Colonic mucosa (tissue), 4 donors: ENCODE measurements at regions not wholly inside any gene's neighbourhood (a gene's known extent, or its start where the extent isn't known, plus 50 kb on each side); places are given as distances from the start of the nearest gene placed in this dataset.
"Not testable (repeated sequence)": the region's sequence is repeated elsewhere in the genome, so short reads cannot be mapped to it uniquely, and the experiment has no call there.

Source experiments
- DNase-seq: peaks from one replicate; pipeline ENCODE4 v3.0.0-alpha.2; 2020
- H3K27ac ChIP-seq: fragments of 200-600 bp; one replicate; pipeline ENCODE4 v1.8.0; 2021
- H3K27me3 ChIP-seq: fragments of 200-600 bp; one replicate; pipeline ENCODE4 v1.8.0; 2021
- H3K36me3 ChIP-seq: fragments of 200-600 bp; one replicate; pipeline ENCODE4 v1.8.0; 2021
- H3K4me1 ChIP-seq: fragments of 200-600 bp; one replicate; pipeline ENCODE4 v1.8.0; 2021; ENCODE audit warnings: mild to moderate bottlenecking
- H3K4me3 ChIP-seq: fragments of 200-600 bp; one replicate; pipeline ENCODE4 v1.8.0; 2021
- H3K9ac ChIP-seq, 2 donors: one replicate each; pipeline ENCODE4 v1.7.0; 2013; ENCODE audit warnings: control low read depth in 2 of 2, low read depth in 2 of 2, low read length in 2 of 2
- H3K9me3 ChIP-seq: fragments of 200-600 bp; one replicate; pipeline ENCODE4 v1.8.0; 2021
- intact Hi-C: fragments of 100-400 bp; cut with DNase I; formaldehyde crosslinking; loops from one replicate; pipeline ENCODE4 v1.14.1; 2022
- TF ChIP-seq, protein P1 (sequence below): fragments of 200-600 bp; IDR thresholded peaks from one replicate; pipeline ENCODE4 v1.8.0; 2022; ENCODE audit warnings: antibody characterized with exemption, mild to moderate bottlenecking
- donor health status: healthy.
- donor health status: DM: no; HTN: no; CAD: no.
- donor health status: DM: no; HTN: no; CAD: no.

GRCh38 chr4:188658958-188659522 is 519.8 kb downstream of the TRIML1 start:
- Histone ChIP-seq H3K4me1 (no peaks in the 10 kb centered on the region), H3K9me3 (no peaks in the 10 kb centered on the region), H3K4me3 (no peak overlapping the region), H3K27me3 (no peaks in the 10 kb centered on the region), H3K36me3 (no peaks in the 10 kb centered on the region), H3K9ac (no peak overlapping the region), H3K27ac (no peak overlapping the region)
- DNase-seq: no peak
- intact Hi-C loops: no loop called here
- TF ChIP-seq, protein P1, sequence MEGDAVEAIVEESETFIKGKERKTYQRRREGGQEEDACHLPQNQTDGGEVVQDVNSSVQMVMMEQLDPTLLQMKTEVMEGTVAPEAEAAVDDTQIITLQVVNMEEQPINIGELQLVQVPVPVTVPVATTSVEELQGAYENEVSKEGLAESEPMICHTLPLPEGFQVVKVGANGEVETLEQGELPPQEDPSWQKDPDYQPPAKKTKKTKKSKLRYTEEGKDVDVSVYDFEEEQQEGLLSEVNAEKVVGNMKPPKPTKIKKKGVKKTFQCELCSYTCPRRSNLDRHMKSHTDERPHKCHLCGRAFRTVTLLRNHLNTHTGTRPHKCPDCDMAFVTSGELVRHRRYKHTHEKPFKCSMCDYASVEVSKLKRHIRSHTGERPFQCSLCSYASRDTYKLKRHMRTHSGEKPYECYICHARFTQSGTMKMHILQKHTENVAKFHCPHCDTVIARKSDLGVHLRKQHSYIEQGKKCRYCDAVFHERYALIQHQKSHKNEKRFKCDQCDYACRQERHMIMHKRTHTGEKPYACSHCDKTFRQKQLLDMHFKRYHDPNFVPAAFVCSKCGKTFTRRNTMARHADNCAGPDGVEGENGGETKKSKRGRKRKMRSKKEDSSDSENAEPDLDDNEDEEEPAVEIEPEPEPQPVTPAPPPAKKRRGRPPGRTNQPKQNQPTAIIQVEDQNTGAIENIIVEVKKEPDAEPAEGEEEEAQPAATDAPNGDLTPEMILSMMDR: no peak

- intact Hi-C loops: no loop called here
- TF ChIP-seq, protein P1: no peak
- Histone ChIP-seq H3K9ac (no peak overlapping the region), H3K27ac (no peak overlapping the region), H3K36me3 (no peaks in the 10 kb centered on the region), H3K4me1 (no peaks in the 10 kb centered on the region), H3K27me3 (no peaks in the 10 kb centered on the region), H3K4me3 (no peak overlapping the region), H3K9me3 (no peaks in the 10 kb centered on the region)
- DNase-seq: no peak
Measured at GRCh38 chr4:188660796-188661195, 521.6 kb downstream of the TRIML1 start.

- DNase-seq: no peak
- no peaks in the 10 kb centered on the region for H3K36me3 ChIP-seq
- no peak overlapping the region for H3K4me3 ChIP-seq
- H3K27ac ChIP-seq: no peak overlapping the region
- TF ChIP-seq, protein P1: no peak
- no peaks in the 10 kb centered on the region for H3K9me3 ChIP-seq
- H3K9ac ChIP-seq: no peak overlapping the region
- intact Hi-C loops: no loop called here
- H3K4me1 ChIP-seq: no peaks in the 10 kb centered on the region
- H3K27me3 ChIP-seq: no peaks in the 10 kb centered on the region
Measured at GRCh38 chr4:188661502-188661901, 522.3 kb downstream of the TRIML1 start.

GRCh38 chr4:188663369-188663768 is 524.1 kb downstream of the TRIML1 start:
- TF ChIP-seq, protein P1: no peak
- Histone ChIP-seq H3K9ac (no peak overlapping the region), H3K4me3 (no peak overlapping the region), H3K9me3 (no peaks in the 10 kb centered on the region), H3K27me3 (no peaks in the 10 kb centered on the region), H3K36me3 (no peaks in the 10 kb centered on the region), H3K4me1 (no peaks in the 10 kb centered on the region), H3K27ac (no peak overlapping the region)
- no peak for DNase-seq
- intact Hi-C loops: no loop called here

- intact Hi-C loops: loop anchor here (5.0 kb wide), 1 partner anchor 573 kb away; no protein-coding TSS in a partner anchor
- TF ChIP-seq, protein P1: no peak
- no peak overlapping the region for H3K4me3 ChIP-seq
- DNase-seq: no peak
- no peaks in the 10 kb centered on the region for H3K36me3 ChIP-seq
- H3K27me3 ChIP-seq: no peaks in the 10 kb centered on the region
- no peak overlapping the region for H3K9ac ChIP-seq
- H3K27ac ChIP-seq: no peak overlapping the region
- H3K4me1 ChIP-seq: no peaks in the 10 kb centered on the region
- no peaks in the 10 kb centered on the region for H3K9me3 ChIP-seq
Measured at GRCh38 chr4:188665491-188666457, 526.5 kb downstream of the TRIML1 start.

GRCh38 chr4:188678691-188679090 is 539.5 kb downstream of the TRIML1 start:
- H3K4me1 ChIP-seq, H3K9ac ChIP-seq, intact Hi-C loops, H3K27ac ChIP-seq, H3K36me3 ChIP-seq, DNase-seq, H3K27me3 ChIP-seq, H3K9me3 ChIP-seq, H3K4me3 ChIP-seq: not testable (repeated sequence)
